DND-41 (cell line): ENCODE measurements at regions not wholly inside any gene's neighbourhood (a gene's known extent, or its start where the extent isn't known, plus 50 kb on each side); places are given as distances from the start of the nearest gene placed in this dataset.

Source experiments
- ATAC-seq: fragments of 200-7000 bp; cut with Tn5 transposase; 3 replicates; pipeline ENCODE4 v1.9.1; 2021; ENCODE audit warnings: low read depth; ENCODE audit not compliant: insufficient read depth
- DNase-seq: peaks from one replicate; pipeline ENCODE4 v3.0.0-alpha.2; 2020
- H2AFZ ChIP-seq: 2 replicates; pipeline ENCODE4 v1.6.0; 2012; ENCODE audit warnings: low read depth, low read length
- H3K27ac ChIP-seq: 2 replicates; pipeline ENCODE4 v1.5.1; 2012; ENCODE audit warnings: low read length, inconsistent platforms
- H3K27me3 ChIP-seq: fragments of 200-600 bp; sonication (generic); 2 replicates; pipeline ENCODE4 v1.6.0; 2012; ENCODE audit warnings: low read length, mild to moderate bottlenecking, inconsistent platforms; ENCODE audit not compliant: insufficient read depth, poor library complexity
- H3K36me3 ChIP-seq: 2 replicates; pipeline ENCODE4 v1.5.1; 2012; ENCODE audit warnings: low read length, inconsistent platforms; ENCODE audit not compliant: insufficient read depth
- H3K4me1 ChIP-seq: 2 replicates; pipeline ENCODE4 v1.5.1; 2012; ENCODE audit warnings: mild to moderate bottlenecking, low read length; ENCODE audit not compliant: insufficient read depth
- H3K4me2 ChIP-seq: 2 replicates; pipeline ENCODE4 v1.6.0; 2012; ENCODE audit warnings: mild to moderate bottlenecking, moderate library complexity, low read length, inconsistent platforms; ENCODE audit not compliant: insufficient read depth
- H3K4me3 ChIP-seq, 2 experiments: fragments of 200-600 bp in 1 of 2; shearing (Covaris generic) in 1 of 2; 2 replicates each; pipeline ENCODE4 v1.5.1; 2012 to 2016; ENCODE audit warnings: inconsistent platforms in 2 of 2, low read length in 2 of 2, mild to moderate bottlenecking in 2 of 2, low read depth in 1 of 2, moderate library complexity in 1 of 2
- H3K79me2 ChIP-seq: 2 replicates; pipeline ENCODE4 v1.6.0; 2012; ENCODE audit warnings: low read length, inconsistent platforms; ENCODE audit not compliant: insufficient read depth
- H3K9ac ChIP-seq: 2 replicates; pipeline ENCODE4 v1.6.0; 2012; ENCODE audit warnings: low read depth, mild to moderate bottlenecking, inconsistent platforms, low read length, moderate library complexity
- H3K9me3 ChIP-seq: 2 replicates; pipeline ENCODE4 v1.5.1; 2012; ENCODE audit warnings: low read length, moderate library complexity, mild to moderate bottlenecking, inconsistent platforms; ENCODE audit not compliant: insufficient read depth, severe bottlenecking
- H4K20me1 ChIP-seq: 2 replicates; pipeline ENCODE4 v1.6.0; 2012; ENCODE audit warnings: low read length; ENCODE audit not compliant: insufficient read depth
- EZH2 ChIP-seq: IDR thresholded peaks from 3 replicates; pipeline ENCODE4 v1.6.1; 2012; ENCODE audit warnings: borderline replicate concordance, low read depth, mild to moderate bottlenecking, moderate library complexity, low read length, inconsistent platforms; ENCODE audit not compliant: severe bottlenecking
- TF ChIP-seq, protein P1 (sequence below): IDR thresholded peaks from 2 replicates; pipeline ENCODE4 v1.5.1; 2012; ENCODE audit warnings: borderline replicate concordance, low read length, moderate library complexity, mild to moderate bottlenecking; ENCODE audit not compliant: poor library complexity, severe bottlenecking; ENCODE audit errors: extremely low read depth

DNA sequence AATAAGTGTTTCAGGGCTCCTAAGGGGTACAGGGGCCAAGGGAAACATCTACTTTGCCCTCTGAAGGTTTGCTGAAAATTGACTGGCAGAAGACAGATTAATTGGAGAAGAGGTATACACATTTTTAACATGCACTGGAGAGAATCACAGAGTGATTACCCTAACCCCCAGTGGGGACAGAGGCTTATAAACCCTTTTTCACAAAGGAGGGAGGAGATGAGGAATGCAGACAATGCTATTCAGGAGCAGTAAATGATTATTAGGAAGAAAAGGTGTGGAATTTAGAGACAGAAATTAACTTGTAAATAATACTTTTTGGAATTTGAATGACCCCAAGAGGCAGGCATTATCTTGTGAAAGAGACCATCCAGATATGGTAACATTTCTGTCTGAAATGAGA lies 582.4 kb upstream of the B3GAT1 start:
- peaks cover 14% of the 10 kb centered on the region for H3K27me3 ChIP-seq
- H3K79me2 ChIP-seq: no peaks in the 10 kb centered on the region
- no peak overlapping the region for H3K27ac ChIP-seq
- no peaks in the 10 kb centered on the region for H3K9me3 ChIP-seq
- no peak overlapping the region for H3K4me2 ChIP-seq
- no peak for ATAC-seq
- no peak overlapping the region for H2AFZ ChIP-seq
- H3K4me3 ChIP-seq: no peak overlapping the region
- TF ChIP-seq EZH2: no peak
- TF ChIP-seq, protein P1, sequence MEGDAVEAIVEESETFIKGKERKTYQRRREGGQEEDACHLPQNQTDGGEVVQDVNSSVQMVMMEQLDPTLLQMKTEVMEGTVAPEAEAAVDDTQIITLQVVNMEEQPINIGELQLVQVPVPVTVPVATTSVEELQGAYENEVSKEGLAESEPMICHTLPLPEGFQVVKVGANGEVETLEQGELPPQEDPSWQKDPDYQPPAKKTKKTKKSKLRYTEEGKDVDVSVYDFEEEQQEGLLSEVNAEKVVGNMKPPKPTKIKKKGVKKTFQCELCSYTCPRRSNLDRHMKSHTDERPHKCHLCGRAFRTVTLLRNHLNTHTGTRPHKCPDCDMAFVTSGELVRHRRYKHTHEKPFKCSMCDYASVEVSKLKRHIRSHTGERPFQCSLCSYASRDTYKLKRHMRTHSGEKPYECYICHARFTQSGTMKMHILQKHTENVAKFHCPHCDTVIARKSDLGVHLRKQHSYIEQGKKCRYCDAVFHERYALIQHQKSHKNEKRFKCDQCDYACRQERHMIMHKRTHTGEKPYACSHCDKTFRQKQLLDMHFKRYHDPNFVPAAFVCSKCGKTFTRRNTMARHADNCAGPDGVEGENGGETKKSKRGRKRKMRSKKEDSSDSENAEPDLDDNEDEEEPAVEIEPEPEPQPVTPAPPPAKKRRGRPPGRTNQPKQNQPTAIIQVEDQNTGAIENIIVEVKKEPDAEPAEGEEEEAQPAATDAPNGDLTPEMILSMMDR: no peak
- H3K9ac ChIP-seq: no peak overlapping the region
- H3K36me3 ChIP-seq: no peaks in the 10 kb centered on the region
- no peaks in the 10 kb centered on the region for H4K20me1 ChIP-seq
- DNase-seq: no peak
- H3K4me1 ChIP-seq: no peaks in the 10 kb centered on the region

DNA sequence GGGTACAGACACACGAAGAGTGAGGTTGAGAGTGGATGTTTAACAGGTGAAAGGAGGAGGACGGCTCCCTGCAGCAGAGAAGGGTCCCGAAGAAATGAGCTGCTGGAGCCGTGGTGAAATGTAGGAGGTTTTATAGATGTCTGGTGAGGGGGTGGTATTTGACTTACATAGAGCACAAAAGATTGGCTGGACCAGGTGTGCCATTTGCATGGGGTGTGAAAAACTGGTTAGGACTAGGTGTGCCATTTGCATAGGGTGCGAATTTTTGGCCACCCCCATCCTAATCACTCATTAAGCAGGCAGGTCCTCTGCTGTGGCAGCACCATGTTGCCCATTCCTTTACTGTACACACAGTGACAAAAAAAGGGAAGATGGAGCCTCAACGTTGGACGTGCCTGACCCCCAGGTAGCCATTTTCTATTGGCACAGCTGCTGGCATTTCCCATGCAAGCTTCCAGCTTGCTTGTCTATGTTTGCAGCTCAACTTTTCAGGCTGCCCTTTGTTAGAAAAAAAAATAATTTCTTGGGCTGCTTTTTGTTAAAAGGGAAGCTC lies 581.7 kb upstream of the B3GAT1 start:
- Histone ChIP-seq H4K20me1 (no peaks in the 10 kb centered on the region), H2AFZ (no peak overlapping the region), H3K4me3 (no peak overlapping the region), H3K9ac (no peak overlapping the region), H3K79me2 (no peaks in the 10 kb centered on the region), H3K4me2 (no peak overlapping the region), H3K36me3 (no peaks in the 10 kb centered on the region), H3K27ac (no peak overlapping the region), H3K4me1 (no peaks in the 10 kb centered on the region), H3K9me3 (no peaks in the 10 kb centered on the region), H3K27me3 (peaks cover 10% of the 10 kb centered on the region)
- TF ChIP-seq, protein P1: no peak
- no peak for TF ChIP-seq EZH2
- ATAC-seq (no peak), DNase-seq (no peak)

DNA sequence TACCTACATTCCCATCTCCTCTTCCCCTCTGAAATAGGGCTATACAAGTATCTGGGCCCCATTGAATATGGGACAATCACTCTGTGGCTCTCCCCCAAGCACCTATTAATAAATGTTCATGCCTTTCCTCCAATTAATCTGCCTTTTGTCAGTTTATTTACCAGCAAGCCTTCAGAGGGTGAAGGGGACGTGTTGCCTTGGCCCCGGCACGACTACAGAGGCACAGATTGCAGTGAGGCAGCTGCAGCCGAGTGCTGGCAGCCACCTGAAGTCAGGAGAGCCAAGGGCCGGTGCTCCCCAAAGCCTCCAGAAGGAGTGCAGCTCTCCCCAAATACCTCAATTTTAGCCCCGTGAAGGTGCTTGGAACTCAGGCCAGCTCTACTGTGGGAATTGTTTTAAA lies 580.9 kb upstream of the B3GAT1 start:
- Histone ChIP-seq H3K27ac (no peak overlapping the region), H3K4me2 (no peak overlapping the region), H3K4me3 (no peak overlapping the region), H3K9me3 (no peaks in the 10 kb centered on the region), H3K36me3 (no peaks in the 10 kb centered on the region), H3K79me2 (no peaks in the 10 kb centered on the region), H3K4me1 (no peaks in the 10 kb centered on the region), H3K9ac (no peak overlapping the region), H2AFZ (no peak overlapping the region), H3K27me3 (peaks cover 14% of the 10 kb centered on the region), H4K20me1 (no peaks in the 10 kb centered on the region)
- ATAC-seq (no peak), DNase-seq (no peak)
- TF ChIP-seq, protein P1: no peak
- no peak for TF ChIP-seq EZH2

DNA sequence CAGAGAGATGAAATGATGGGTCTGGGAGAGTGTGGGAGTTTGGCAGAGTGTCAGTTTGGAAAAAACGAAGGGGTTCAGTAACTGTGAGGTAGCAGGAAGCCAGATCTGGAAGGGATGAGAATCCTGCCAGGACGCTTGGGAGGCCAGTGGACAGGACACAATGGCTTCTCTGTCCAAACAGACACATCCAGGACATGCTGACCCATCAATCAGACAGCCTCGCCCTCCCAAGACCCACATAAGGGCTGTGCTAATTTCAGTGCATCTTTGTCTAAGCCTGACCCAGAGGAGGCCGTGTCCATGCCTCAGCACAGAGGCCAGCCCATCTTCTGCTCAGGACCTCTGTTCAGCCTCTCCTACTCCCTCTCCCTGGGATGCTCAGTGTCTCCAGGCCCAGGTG lies 576.5 kb upstream of the B3GAT1 start:
- Histone ChIP-seq H3K27me3 (peaks cover 12% of the 10 kb centered on the region), H3K36me3 (no peaks in the 10 kb centered on the region), H3K4me1 (no peaks in the 10 kb centered on the region), H3K9ac (no peak overlapping the region), H2AFZ (no peak overlapping the region), H4K20me1 (no peaks in the 10 kb centered on the region), H3K27ac (no peak overlapping the region), H3K4me2 (no peak overlapping the region), H3K79me2 (no peaks in the 10 kb centered on the region), H3K9me3 (no peaks in the 10 kb centered on the region), H3K4me3 (no peak overlapping the region)
- ATAC-seq (no peak), DNase-seq (no peak)
- TF ChIP-seq EZH2: no peak
- TF ChIP-seq, protein P1: no peak
